K562 (cell line): ENCODE measurements at regions not wholly inside any gene's neighbourhood (a gene's known extent, or its start where the extent isn't known, plus 50 kb on each side); places are given as distances from the start of the nearest gene placed in this dataset.

Experiments used
- ARID1B ChIP-seq: fragments of 450-650 bp; IDR thresholded peaks from 2 replicates; pipeline ENCODE4 v1.6.1; 2016; ENCODE audit warnings: antibody characterized with exemption, mild to moderate bottlenecking, inconsistent platforms
- CHD4 ChIP-seq: fragments of 200-600 bp; sonication (generic); IDR thresholded peaks from 3 replicates; pipeline ENCODE4 v1.6.1; 2012; ENCODE audit warnings: low read depth, mild to moderate bottlenecking, mixed read lengths, low read length, inconsistent platforms; ENCODE audit not compliant: insufficient read depth, insufficient replicate concordance, poor library complexity, severe bottlenecking
- MIER1 ChIP-seq: fragments of 450-650 bp; IDR thresholded peaks from 2 replicates; pipeline ENCODE4 v1.6.1; 2016; ENCODE audit warnings: antibody characterized with exemption, mild to moderate bottlenecking, low read depth
- NBN ChIP-seq: fragments of 450-650 bp; IDR thresholded peaks from 2 replicates; pipeline ENCODE4 v1.6.1; 2016; ENCODE audit warnings: low read depth, mild to moderate bottlenecking
- NRF1 ChIP-seq, 2 experiments: fragments of 450-650 bp; IDR thresholded peaks in 1 of 2; conservative IDR thresholded peaks in 1 of 2; 2 replicates each; pipeline ENCODE4 v1.6.1; 2014; ENCODE audit warnings: mild to moderate bottlenecking in 2 of 2
- XRCC4 ChIP-seq: IDR thresholded peaks from one replicate; pipeline ENCODE4 v1.6.1; 2011; ENCODE audit not compliant: insufficient read depth, insufficient read length; ENCODE audit errors: extremely low read depth
- YY1 ChIP-seq, 3 experiments: IDR thresholded peaks; 2 replicates each; pipeline ENCODE4 v1.6.1; 2011; ENCODE audit warnings: low read length in 2 of 3, mild to moderate bottlenecking in 2 of 3, moderate library complexity in 2 of 3, borderline replicate concordance in 1 of 3, control low read depth in 1 of 3, low read depth in 1 of 3; ENCODE audit not compliant: insufficient read depth in 3 of 3, insufficient replicate concordance in 2 of 3, control insufficient read depth in 1 of 3, insufficient read length in 1 of 3; ENCODE audit errors: extremely low read depth in 1 of 3
- ZC3H11A ChIP-seq: IDR thresholded peaks from 2 replicates; pipeline ENCODE4 v1.6.1; 2012; ENCODE audit warnings: low read depth, low read length, improper control_type of control experiment
- ZNF175 ChIP-seq: fragments of 200-800 bp; sonication (Bioruptor generic); IDR thresholded peaks from 2 replicates; pipeline ENCODE4 v1.6.1; 2016; ENCODE audit warnings: low read depth, mild to moderate bottlenecking, missing genetic modification characterization, missing compliant biosample characterization

GRCh38 chr11:42239188-42239587 is 779.7 kb upstream of the LRRC4C start:
- TF ChIP-seq CHD4 = no peak
- TF ChIP-seq XRCC4 = no peak
- no peak for TF ChIP-seq YY1 (IDR thresholded peaks at IDR 0.05; ENCODE audit: borderline replicate concordance in 1 of 3, control insufficient read depth in 1 of 3, extremely low read depth in 1 of 3, insufficient read depth in 3 of 3, insufficient read length in 1 of 3, insufficient replicate concordance in 2 of 3, low read depth in 1 of 3, low read length in 2 of 3)
- TF ChIP-seq ZC3H11A = no peak
- TF ChIP-seq NRF1 (conservative IDR thresholded peaks at IDR 0.05 in 1 of 2, IDR thresholded peaks at IDR 0.05 in 1 of 2) = no peak
- TF ChIP-seq MIER1 = no peak
- TF ChIP-seq NBN = no peak
- no peak for TF ChIP-seq ZNF175 (CRISPR knock-in tag)
- no peak for TF ChIP-seq ARID1B
